ENCODE measurements at regions not wholly inside any gene's neighbourhood (a gene's known extent, or its start where the extent isn't known, plus 50 kb on each side); places are given as distances from the start of the nearest gene placed in this dataset.

- no peak for DNase-seq
- H3K4me3 ChIP-seq = no peak overlapping the region
- H3K36me3 ChIP-seq = no peaks in the 10 kb centered on the region
- intact Hi-C loops (cut with DNase I) = loop anchor here (10.0 kb wide), 1 partner anchor 61 kb away; no protein-coding TSS in a partner anchor
- no peak overlapping the region for H3K27ac ChIP-seq
- TF ChIP-seq CTCF (IDR thresholded peaks at IDR 0.05) (no peak), POLR2A (IDR thresholded peaks at IDR 0.05) (no peak)
- WGBS, 2 donors = 84 to 86% methylated on average over 4 of the region's 4 CpGs
- no peaks in the 10 kb centered on the region for H3K9me3 ChIP-seq
- H3K4me1 ChIP-seq = no peaks in the 10 kb centered on the region
- H3K27me3 ChIP-seq = no peaks in the 10 kb centered on the region
These were observed 330.2 kb upstream of the SULF2 start for GRCh38 chr20:48115502-48115901.

GRCh38 chr20:48107560-48107959 is 322.3 kb upstream of the SULF2 start:
- 57 to 71% methylated on average over 8 to 9 of the region's 9 CpGs for WGBS, 2 donors
- H3K9me3 ChIP-seq = peaks cover 0 to 4% (median 0%) of the 10 kb centered on the region in 3 donors
- TF ChIP-seq CTCF (IDR thresholded peaks at IDR 0.05) = no peak
- TF ChIP-seq POLR2A (IDR thresholded peaks at IDR 0.05) = no peak
- DNase-seq = no peak
- peaks cover 0 to 4% (median 0%) of the 10 kb centered on the region in 4 donors for H3K27me3 ChIP-seq
- peaks cover 0 to 7% (median 0%) of the 10 kb centered on the region in 3 donors for H3K4me1 ChIP-seq
- intact Hi-C loops (cut with DNase I) = no loop called here
- no peak overlapping the region for H3K4me3 ChIP-seq
- no peak overlapping the region for H3K27ac ChIP-seq
- no peaks in the 10 kb centered on the region for H3K36me3 ChIP-seq

GRCh38 chr20:48106428-48106827 is 321.1 kb upstream of the SULF2 start:
- TF ChIP-seq POLR2A (IDR thresholded peaks at IDR 0.05) (no peak), CTCF (IDR thresholded peaks at IDR 0.05) (no peak)
- Histone ChIP-seq H3K27ac (no peak overlapping the region), H3K4me1 (peaks cover 0 to 7% (median 0%) of the 10 kb centered on the region in 3 donors), H3K4me3 (no peak overlapping the region), H3K9me3 (peaks cover 0 to 4% (median 0%) of the 10 kb centered on the region in 3 donors), H3K36me3 (no peaks in the 10 kb centered on the region), H3K27me3 (peaks cover 0 to 5% (median 0%) of the 10 kb centered on the region in 4 donors)
- DNase-seq = no peak
- intact Hi-C loops (cut with DNase I) = no loop called here
- WGBS, 2 donors = 70 to 74% methylated on average over 3 of the region's 3 CpGs

- DNase-seq = no peak
- 79 to 86% methylated on average over 11 of the region's 11 CpGs for WGBS, 2 donors
- intact Hi-C loops (cut with DNase I) = no loop called here
- Histone ChIP-seq H3K27ac (no peak overlapping the region), H3K27me3 (peaks cover 0 to 5% (median 0%) of the 10 kb centered on the region in 4 donors), H3K36me3 (no peaks in the 10 kb centered on the region), H3K4me3 (no peak overlapping the region), H3K4me1 (peaks cover 0 to 7% (median 0%) of the 10 kb centered on the region in 3 donors), H3K9me3 (peaks cover 0 to 4% (median 0%) of the 10 kb centered on the region in 3 donors)
- TF ChIP-seq CTCF (IDR thresholded peaks at IDR 0.05) = no peak
- TF ChIP-seq POLR2A (IDR thresholded peaks at IDR 0.05) = no peak
These were observed 320.2 kb upstream of the SULF2 start for GRCh38 chr20:48105526-48105925.

- Histone ChIP-seq H3K27ac (no peak overlapping the region), H3K9me3 (peaks cover 0 to 4% (median 0%) of the 10 kb centered on the region in 3 donors), H3K36me3 (no peaks in the 10 kb centered on the region), H3K4me3 (no peak overlapping the region), H3K27me3 (peaks cover 0 to 5% (median 0%) of the 10 kb centered on the region in 4 donors), H3K4me1 (peaks cover 0 to 19% (median 0%) of the 10 kb centered on the region in 3 donors)
- no peak for TF ChIP-seq CTCF (IDR thresholded peaks at IDR 0.05)
- TF ChIP-seq POLR2A (IDR thresholded peaks at IDR 0.05) = no peak
- intact Hi-C loops (cut with DNase I) = no loop called here
- WGBS, 2 donors = 45 to 59% methylated on average over 8 of the region's 11 CpGs
- DNase-seq = no peak
These were observed 317.8 kb upstream of the SULF2 start for GRCh38 chr20:48102931-48103660.

Data from esophagus squamous epithelium (tissue), 5 donors.